Naive B cell (primary cell): ENCODE measurements at regions not wholly inside any gene's neighbourhood (a gene's known extent, or its start where the extent isn't known, plus 50 kb on each side); places are given as distances from the start of the nearest gene placed in this dataset.
"Not testable (repeated sequence)": the region's sequence is repeated elsewhere in the genome, so short reads cannot be mapped to it uniquely, and the experiment has no call there.

ENCODE experiments used
- ATAC-seq, 2 donors: fragments of 150-1000 bp; cut with Tn5 transposase; 2 replicates each; pipeline ENCODE4 v1.10.0; 2021; ENCODE audit warnings: low read depth in 2 of 2, mild to moderate bottlenecking in 2 of 2, moderate library complexity in 2 of 2
- DNase-seq: peaks from one replicate; pipeline ENCODE4 v3.0.0; 2022
- H3K27ac Mint-ChIP-seq, 6 donors: one replicate each; pipeline ENCODE4 v1.8.0; 2020 to 2022; ENCODE audit warnings: mild to moderate bottlenecking in 6 of 6, mixed read lengths in 6 of 6, moderate library complexity in 5 of 6, inconsistent platforms in 2 of 6
- H3K27me3 Mint-ChIP-seq, 3 donors: one replicate each; pipeline ENCODE4 v1.8.0; 2021 to 2022; ENCODE audit warnings: mixed read lengths in 3 of 3, mild to moderate bottlenecking in 1 of 3
- H3K36me3 Mint-ChIP-seq, 2 donors: one replicate each; pipeline ENCODE4 v1.8.0; 2020 to 2022; ENCODE audit warnings: mixed read lengths in 2 of 2, inconsistent platforms in 1 of 2, mild to moderate bottlenecking in 1 of 2
- H3K4me1 Mint-ChIP-seq, 3 donors: one replicate each; pipeline ENCODE4 v1.8.0; 2020 to 2022; ENCODE audit warnings: mixed read lengths in 3 of 3, inconsistent platforms in 1 of 3, mild to moderate bottlenecking in 1 of 3, moderate library complexity in 1 of 3
- H3K4me3 Mint-ChIP-seq, 8 donors: one replicate each; pipeline ENCODE4 v1.8.0; 2020 to 2022; ENCODE audit warnings: mild to moderate bottlenecking in 8 of 8, mixed read lengths in 8 of 8, moderate library complexity in 8 of 8, inconsistent platforms in 2 of 8
- H3K9me3 Mint-ChIP-seq, 7 donors: one replicate each; pipeline ENCODE4 v1.8.0; 2020 to 2022; ENCODE audit warnings: mixed read lengths in 7 of 7, mild to moderate bottlenecking in 5 of 7, inconsistent platforms in 2 of 7, moderate library complexity in 1 of 7

DNA sequence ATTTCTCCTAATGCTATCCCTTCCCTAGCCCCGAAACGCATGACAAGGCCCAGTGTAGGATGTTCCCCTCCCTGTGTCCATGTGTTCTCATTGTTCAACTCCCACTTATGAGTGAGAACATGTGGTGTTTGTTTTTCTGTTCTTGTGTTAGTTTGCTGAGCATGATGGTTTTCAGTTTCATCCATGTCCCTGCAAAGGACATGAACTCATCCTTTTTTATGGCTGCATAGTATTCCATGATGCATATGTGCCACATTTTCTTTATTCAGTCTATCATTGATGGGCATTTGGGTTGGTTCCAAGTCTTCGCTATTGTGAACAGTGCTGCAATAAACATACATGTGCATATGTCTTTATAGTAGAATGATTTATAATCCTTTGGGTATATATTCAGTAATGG is 490.3 kb downstream of the KLHL4 start:
- ATAC-seq, H3K4me1 Mint-ChIP-seq, H3K4me3 Mint-ChIP-seq, DNase-seq, H3K27ac Mint-ChIP-seq, H3K27me3 Mint-ChIP-seq, H3K36me3 Mint-ChIP-seq: not testable (repeated sequence)
- peaks cover 2 to 16% (median 7%) of the 10 kb centered on the region in 7 donors for H3K9me3 Mint-ChIP-seq

DNA sequence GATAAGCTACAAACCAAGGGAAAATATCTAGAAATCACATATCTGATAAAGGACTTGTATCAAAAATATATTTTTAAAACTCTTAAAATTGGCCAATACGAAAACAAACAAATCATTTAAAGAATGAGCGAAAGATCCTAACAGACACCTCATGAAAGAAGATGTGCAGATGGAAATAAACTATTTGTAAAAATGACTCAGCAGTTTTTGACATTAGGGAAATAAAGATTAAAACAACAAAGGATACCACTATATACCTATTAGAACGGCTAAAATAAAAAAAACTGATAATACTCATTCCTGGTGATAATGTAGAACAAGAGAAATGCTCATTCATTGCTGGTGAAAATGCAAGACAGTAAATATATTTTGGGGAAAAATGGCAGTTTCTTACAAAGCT is 506.4 kb downstream of the KLHL4 start:
- no peaks in the 10 kb centered on the region for H3K27me3 Mint-ChIP-seq
- no peak for DNase-seq
- peaks cover 0 to 7% (median 4%) of the 10 kb centered on the region in 7 donors for H3K9me3 Mint-ChIP-seq
- H3K4me1 Mint-ChIP-seq, result no peaks in the 10 kb centered on the region
- H3K4me3 Mint-ChIP-seq, result no peak overlapping the region
- no peak for ATAC-seq
- H3K36me3 Mint-ChIP-seq, result no peaks in the 10 kb centered on the region
- H3K27ac Mint-ChIP-seq, result no peak overlapping the region

DNA sequence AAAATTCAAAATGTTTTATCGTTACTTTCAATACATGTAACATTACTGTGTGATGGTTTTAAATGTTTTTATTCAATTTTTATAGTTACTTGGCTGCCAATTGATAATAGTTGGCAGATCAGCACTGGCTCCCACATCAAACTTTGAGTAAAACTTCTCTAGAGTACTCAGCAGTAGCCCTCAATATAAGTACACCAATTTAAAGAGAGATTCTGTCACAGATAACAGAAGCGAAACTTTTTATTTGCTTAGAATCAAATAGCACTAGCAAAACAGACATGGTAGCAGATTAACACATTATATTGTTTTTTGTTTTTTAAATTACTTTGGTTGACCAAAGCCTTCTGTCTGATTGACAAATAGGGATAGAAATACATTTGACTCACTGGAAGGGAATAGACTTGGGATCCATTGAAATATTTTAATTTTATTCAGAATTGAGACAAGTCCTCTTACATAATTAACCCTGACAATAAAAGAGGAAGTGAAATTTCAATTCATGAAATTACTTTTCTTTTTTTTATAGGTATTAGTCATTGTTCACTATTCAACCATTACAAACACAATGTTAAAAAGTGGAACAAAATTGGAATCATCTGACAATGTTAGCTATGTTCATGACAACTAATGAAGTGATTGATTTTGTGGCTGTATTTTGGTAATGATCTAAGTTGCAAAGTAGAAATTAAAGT is 554.9 kb downstream of the KLHL4 start:
- peaks cover 0 to 5% (median 0%) of the 10 kb centered on the region in 7 donors for H3K9me3 Mint-ChIP-seq
- no peak overlapping the region for H3K27ac Mint-ChIP-seq
- H3K4me1 Mint-ChIP-seq, result no peaks in the 10 kb centered on the region
- H3K27me3 Mint-ChIP-seq, result no peaks in the 10 kb centered on the region
- no peak for DNase-seq
- H3K36me3 Mint-ChIP-seq, result no peaks in the 10 kb centered on the region
- no peak for ATAC-seq
- no peak overlapping the region for H3K4me3 Mint-ChIP-seq

DNA sequence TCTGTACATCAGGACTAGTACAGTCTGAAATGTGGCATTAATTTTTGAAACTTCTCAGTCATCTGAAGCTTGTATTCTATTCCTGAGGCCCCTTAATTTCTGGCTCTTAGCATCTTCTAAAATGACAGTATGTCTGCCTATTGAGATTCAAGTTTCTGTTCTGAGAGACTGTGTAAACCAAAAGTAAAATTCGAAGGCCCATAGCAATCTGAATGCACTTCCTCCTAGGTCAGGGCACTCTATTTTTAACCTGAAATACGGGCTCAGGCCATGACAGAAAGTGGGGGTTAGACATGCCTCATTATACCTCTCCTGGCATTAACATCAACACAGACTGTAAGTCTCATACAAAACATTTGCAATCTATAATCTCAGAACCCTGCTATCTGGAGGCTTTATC is 584.4 kb downstream of the KLHL4 start:
- H3K4me1 Mint-ChIP-seq, result no peaks in the 10 kb centered on the region
- no peak overlapping the region for H3K27ac Mint-ChIP-seq
- H3K9me3 Mint-ChIP-seq, result peaks cover 3 to 14% (median 5%) of the 10 kb centered on the region in 7 donors
- no peaks in the 10 kb centered on the region for H3K27me3 Mint-ChIP-seq
- no peaks in the 10 kb centered on the region for H3K36me3 Mint-ChIP-seq
- ATAC-seq (no peak), DNase-seq (no peak)
- no peak overlapping the region for H3K4me3 Mint-ChIP-seq

DNA sequence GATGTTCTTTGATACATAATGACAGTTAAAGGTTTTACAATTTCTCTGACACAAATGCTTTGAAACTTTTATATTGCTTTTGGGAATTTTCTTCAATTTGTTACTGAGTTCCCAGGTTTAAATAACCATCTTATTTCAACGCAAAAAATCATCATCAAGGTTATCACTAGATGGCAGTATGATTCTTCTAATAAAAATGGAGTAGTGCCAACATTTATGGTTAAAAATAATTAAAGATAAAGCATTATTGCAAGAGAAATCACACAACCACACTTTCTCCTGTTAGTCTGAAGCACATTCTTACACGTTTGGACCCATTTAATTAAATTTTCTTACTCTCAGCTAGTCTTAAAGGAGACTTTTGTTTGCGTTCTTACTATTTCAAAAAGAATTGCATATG is 611.3 kb upstream of the CPXCR1 start:
- Mint-ChIP-seq H3K4me1 (no peaks in the 10 kb centered on the region), H3K27ac (no peak overlapping the region), H3K4me3 (no peak overlapping the region), H3K9me3 (peaks cover 0 to 3% (median 0%) of the 10 kb centered on the region in 7 donors), H3K27me3 (no peaks in the 10 kb centered on the region), H3K36me3 (no peaks in the 10 kb centered on the region)
- no peak for ATAC-seq
- DNase-seq, result no peak

DNA sequence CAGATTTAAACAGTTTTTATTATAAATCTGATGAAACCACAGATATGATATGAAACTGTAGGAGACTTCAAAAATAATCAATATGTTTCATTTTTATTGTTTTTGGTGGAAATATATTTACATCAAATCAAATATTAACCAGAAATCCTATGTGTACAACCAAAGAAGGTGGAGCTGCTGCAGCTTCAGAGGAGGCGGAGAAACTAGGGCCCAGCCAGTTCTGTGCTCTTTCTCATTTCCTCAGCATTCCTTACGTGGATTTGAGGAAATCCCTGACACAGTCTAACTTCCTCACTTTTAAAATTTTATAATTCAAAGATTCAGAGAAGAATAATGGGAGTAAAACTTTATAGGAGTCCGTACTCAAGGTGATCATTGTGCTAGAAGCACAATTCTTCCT is 610.7 kb upstream of the CPXCR1 start:
- H3K9me3 Mint-ChIP-seq, result no peaks in the 10 kb centered on the region
- ATAC-seq (no peak), DNase-seq (no peak)
- H3K36me3 Mint-ChIP-seq, result no peaks in the 10 kb centered on the region
- H3K4me1 Mint-ChIP-seq, result no peaks in the 10 kb centered on the region
- no peak overlapping the region for H3K4me3 Mint-ChIP-seq
- H3K27me3 Mint-ChIP-seq, result no peaks in the 10 kb centered on the region
- H3K27ac Mint-ChIP-seq, result no peak overlapping the region

DNA sequence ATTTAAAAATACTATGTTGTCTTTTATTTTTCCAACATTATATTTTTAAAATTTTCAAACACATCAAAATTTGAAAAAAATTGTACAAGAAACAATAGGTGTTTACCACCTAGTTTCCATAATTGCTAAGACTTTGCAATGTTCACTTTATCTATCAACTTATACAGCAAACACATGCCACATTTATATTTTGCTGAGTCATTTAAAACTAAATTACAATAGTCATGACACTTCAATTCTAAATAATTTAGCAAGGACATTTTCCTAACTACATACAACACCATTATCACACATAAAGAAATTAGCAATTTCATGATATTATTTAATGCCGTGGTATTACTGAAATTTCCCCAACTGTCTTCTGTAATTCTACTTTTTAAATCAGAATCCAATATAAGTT is 600.4 kb upstream of the CPXCR1 start:
- Mint-ChIP-seq H3K4me3 (no peak overlapping the region), H3K9me3 (peaks cover 0 to 5% (median 0%) of the 10 kb centered on the region in 7 donors), H3K27ac (no peak overlapping the region), H3K27me3 (no peaks in the 10 kb centered on the region), H3K4me1 (no peaks in the 10 kb centered on the region), H3K36me3 (no peaks in the 10 kb centered on the region)
- DNase-seq, result no peak
- no peak for ATAC-seq

DNA sequence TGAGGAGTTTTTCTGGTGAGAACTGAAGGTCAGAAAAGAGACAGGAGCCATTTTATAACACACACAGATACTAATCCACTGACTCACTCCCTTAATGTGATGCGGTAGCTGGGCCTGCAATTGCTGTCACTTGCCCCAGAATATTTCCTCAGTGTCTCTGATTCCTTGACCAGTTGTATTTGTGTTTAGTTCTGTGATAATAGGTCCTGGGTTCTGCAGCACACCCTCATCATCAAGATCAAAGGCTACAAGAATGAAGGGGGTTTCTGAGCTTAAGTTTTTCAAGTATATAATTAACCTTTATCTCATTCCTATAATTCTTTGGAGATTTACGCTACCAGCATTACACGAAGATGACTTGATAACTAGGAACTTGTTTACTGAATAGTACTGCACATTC is 576.5 kb upstream of the CPXCR1 start:
- no peak overlapping the region for H3K27ac Mint-ChIP-seq
- no peaks in the 10 kb centered on the region for H3K27me3 Mint-ChIP-seq
- DNase-seq, result no peak
- ATAC-seq, result no peak
- no peaks in the 10 kb centered on the region for H3K4me1 Mint-ChIP-seq
- H3K4me3 Mint-ChIP-seq, result no peak overlapping the region
- H3K9me3 Mint-ChIP-seq, result peaks cover 4 to 24% (median 8%) of the 10 kb centered on the region in 7 donors
- no peaks in the 10 kb centered on the region for H3K36me3 Mint-ChIP-seq

DNA sequence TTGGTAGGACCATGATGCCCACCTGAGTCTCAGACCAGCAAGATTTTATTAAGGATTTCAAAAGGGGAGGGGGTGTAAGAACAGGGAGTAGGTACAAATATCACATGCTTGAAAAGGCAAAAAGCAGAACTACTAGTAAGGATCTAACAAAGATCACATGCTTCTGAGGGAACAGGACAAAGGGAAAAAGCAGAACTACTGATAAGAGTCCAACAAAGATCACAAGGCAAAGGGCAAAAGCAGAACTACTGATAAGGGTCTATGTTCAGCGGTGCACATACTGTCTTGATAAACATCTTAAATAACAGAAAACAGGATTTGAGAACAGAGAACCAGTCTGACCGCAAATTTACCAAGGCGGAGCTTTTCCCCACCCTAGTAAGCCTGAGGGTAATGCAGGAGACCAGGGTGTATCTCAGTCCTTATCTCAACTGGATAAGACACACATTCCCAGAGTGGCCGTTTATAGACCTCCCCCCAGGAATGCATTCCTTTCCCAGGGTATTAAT is 573.0 kb upstream of the CPXCR1 start:
- ATAC-seq, DNase-seq, H3K4me3 Mint-ChIP-seq, H3K4me1 Mint-ChIP-seq, H3K27me3 Mint-ChIP-seq, H3K36me3 Mint-ChIP-seq, H3K27ac Mint-ChIP-seq: not testable (repeated sequence)
- H3K9me3 Mint-ChIP-seq, result peaks cover 0 to 19% (median 7%) of the 10 kb centered on the region in 7 donors

DNA sequence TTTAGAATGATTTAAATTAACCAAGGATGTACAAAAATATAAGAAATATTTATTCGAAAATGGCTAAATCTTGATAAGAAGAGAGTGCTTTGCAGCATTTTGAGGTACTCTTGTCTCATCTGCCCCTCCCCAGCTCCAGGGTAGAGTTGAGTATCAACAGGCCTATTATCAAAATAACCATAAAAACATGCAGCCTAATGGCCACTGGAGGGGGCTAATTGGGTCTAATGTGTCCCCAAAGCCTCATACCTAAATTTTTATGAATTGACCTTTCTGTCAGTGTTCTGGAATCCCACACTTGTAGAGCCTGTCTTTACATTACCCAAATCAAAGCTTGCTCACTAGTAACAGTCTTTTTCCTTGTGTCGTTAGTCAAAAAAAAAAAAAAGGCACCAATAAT is 544.9 kb upstream of the CPXCR1 start:
- ATAC-seq, result no peak
- peaks cover 0 to 5% (median 2%) of the 10 kb centered on the region in 7 donors for H3K9me3 Mint-ChIP-seq
- no peak for DNase-seq
- no peaks in the 10 kb centered on the region for H3K27me3 Mint-ChIP-seq
- no peak overlapping the region for H3K27ac Mint-ChIP-seq
- H3K4me1 Mint-ChIP-seq, result no peaks in the 10 kb centered on the region
- H3K4me3 Mint-ChIP-seq, result no peak overlapping the region
- H3K36me3 Mint-ChIP-seq, result no peaks in the 10 kb centered on the region

DNA sequence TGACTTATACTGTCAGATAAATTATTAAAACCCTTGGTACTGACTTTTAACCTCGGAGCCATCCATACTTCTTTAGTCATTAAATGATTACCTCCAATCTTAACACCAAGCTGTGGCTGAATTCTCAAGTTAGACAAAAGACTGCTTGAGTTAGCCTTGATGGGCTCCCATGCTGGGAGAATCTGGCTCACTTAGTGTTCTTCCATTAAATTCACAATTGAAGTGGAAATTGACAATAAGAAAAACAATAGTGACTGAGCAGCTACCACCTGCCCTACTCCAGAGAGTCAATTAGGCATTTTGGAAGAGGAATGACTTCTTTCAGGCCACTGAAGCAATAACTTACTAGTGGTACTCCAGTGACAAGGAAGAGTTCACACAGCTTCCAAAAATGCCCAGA is 503.0 kb upstream of the CPXCR1 start:
- peaks cover 0 to 10% (median 5%) of the 10 kb centered on the region in 7 donors for H3K9me3 Mint-ChIP-seq
- H3K27me3 Mint-ChIP-seq, result no peaks in the 10 kb centered on the region
- ATAC-seq (no peak), DNase-seq (no peak)
- no peaks in the 10 kb centered on the region for H3K4me1 Mint-ChIP-seq
- no peaks in the 10 kb centered on the region for H3K36me3 Mint-ChIP-seq
- no peak overlapping the region for H3K4me3 Mint-ChIP-seq
- no peak overlapping the region for H3K27ac Mint-ChIP-seq

DNA sequence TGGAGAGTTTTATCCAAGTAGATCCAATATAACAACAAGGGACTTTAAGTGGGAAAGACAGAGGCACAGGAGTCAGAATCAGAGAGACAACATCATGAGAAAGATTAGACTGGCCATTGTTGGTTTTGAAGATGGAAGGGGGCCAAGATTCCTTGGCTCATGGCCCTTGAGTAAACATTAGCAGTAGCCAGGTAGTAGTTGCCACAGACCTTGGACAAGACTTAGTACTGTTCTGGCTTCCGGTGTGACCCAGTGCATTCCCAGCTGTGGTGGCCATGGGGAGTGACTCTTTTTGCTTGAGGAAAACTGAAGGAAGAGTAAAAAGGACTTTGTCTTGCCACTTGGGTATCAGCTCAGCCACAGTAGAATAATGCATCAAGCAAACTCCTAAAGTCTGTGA is 462.2 kb upstream of the CPXCR1 start:
- no peak for ATAC-seq
- no peaks in the 10 kb centered on the region for H3K36me3 Mint-ChIP-seq
- no peaks in the 10 kb centered on the region for H3K4me1 Mint-ChIP-seq
- H3K4me3 Mint-ChIP-seq, result no peak overlapping the region
- H3K27ac Mint-ChIP-seq, result no peak overlapping the region
- peaks cover 0 to 22% (median 6%) of the 10 kb centered on the region in 7 donors for H3K9me3 Mint-ChIP-seq
- DNase-seq, result no peak
- no peaks in the 10 kb centered on the region for H3K27me3 Mint-ChIP-seq

DNA sequence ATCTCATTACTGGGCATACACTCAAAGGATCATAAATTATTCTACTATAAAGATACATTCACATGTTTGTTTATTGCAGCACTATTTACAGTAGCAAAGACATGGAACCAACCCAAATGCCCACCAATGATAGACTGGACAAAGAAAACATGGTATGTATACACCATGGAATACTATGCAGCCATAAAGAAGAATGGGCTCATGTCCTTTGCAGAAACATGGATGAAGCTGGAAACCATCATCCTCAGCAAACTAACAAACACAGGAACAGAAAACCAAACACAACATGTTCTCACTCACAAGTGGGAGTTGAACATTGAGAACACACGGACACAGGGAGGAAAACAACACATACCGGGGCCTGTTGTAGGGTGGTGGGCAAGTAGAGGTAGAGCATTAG is 433.1 kb upstream of the CPXCR1 start:
- H3K4me3 Mint-ChIP-seq, H3K27me3 Mint-ChIP-seq, H3K36me3 Mint-ChIP-seq, H3K27ac Mint-ChIP-seq, DNase-seq, ATAC-seq, H3K4me1 Mint-ChIP-seq: not testable (repeated sequence)
- H3K9me3 Mint-ChIP-seq, result peaks cover 7 to 27% (median 17%) of the 10 kb centered on the region in 7 donors

DNA sequence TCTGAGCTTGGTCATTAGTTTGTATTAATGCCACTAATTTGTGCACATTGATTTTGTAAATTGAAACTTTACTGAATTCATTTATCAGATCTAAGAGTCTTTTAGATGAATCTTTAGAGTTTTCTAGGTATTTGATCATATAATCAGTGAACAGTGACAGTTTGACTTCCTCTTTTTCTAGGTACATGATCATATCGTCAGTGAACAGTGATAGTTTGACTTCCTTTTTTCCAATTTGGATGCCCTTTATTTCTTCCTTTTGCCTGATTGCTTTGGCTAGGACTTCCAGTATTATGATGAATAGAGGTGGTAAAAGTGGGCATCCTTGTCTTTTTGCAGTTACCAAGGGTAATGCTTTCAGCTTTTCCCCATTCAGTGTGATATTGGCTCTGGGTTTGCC is 421.4 kb upstream of the CPXCR1 start:
- no peak overlapping the region for H3K27ac Mint-ChIP-seq
- ATAC-seq (no peak), DNase-seq (no peak)
- H3K4me3 Mint-ChIP-seq, result no peak overlapping the region
- H3K4me1 Mint-ChIP-seq, result no peaks in the 10 kb centered on the region
- H3K36me3 Mint-ChIP-seq, result no peaks in the 10 kb centered on the region
- no peaks in the 10 kb centered on the region for H3K27me3 Mint-ChIP-seq
- H3K9me3 Mint-ChIP-seq, result peaks cover 0 to 9% (median 3%) of the 10 kb centered on the region in 7 donors

DNA sequence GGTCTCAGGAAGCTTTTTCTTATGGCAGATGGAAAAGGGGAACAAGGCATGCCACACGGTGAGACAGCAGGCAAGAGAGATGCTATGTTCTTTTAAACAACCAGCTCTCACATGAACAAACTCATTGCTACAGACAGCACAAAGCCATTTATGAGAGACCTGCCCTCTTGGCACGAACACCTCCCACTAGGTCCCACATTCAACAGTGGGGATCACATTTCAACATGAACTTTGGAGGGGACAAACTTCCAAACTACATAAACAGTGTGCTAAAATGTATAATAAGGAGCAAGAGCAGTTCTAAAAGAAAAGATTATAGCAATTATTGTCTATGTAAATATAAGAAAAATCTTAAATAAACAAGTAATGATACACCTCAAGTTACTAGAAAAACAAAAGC is 391.8 kb upstream of the CPXCR1 start:
- Mint-ChIP-seq H3K4me1 (no peaks in the 10 kb centered on the region), H3K36me3 (no peaks in the 10 kb centered on the region), H3K9me3 (peaks cover 0 to 15% (median 3%) of the 10 kb centered on the region in 7 donors), H3K4me3 (no peak overlapping the region), H3K27ac (no peak overlapping the region), H3K27me3 (no peaks in the 10 kb centered on the region)
- ATAC-seq (no peak), DNase-seq (no peak)
